T-helper 1 cell treated with Interleukin-12 subunit alpha and Interleukin-12 subunit beta and Interleukin-4 antibody, amounts not matched to agents 30 μg/mL and 1 μg/mL, for 36 hours (primary cell): ENCODE measurements at regions not wholly inside any gene's neighbourhood (a gene's known extent, or its start where the extent isn't known, plus 50 kb on each side); places are given as distances from the start of the nearest gene placed in this dataset.

Source experiments
- H3K27ac Mint-ChIP-seq: one replicate; pipeline ENCODE4 v1.8.0; 2021; ENCODE audit warnings: mild to moderate bottlenecking, mixed read lengths
- H3K27me3 Mint-ChIP-seq: one replicate; pipeline ENCODE4 v1.8.0; 2021; ENCODE audit warnings: low read depth, mixed read lengths
- H3K36me3 Mint-ChIP-seq: one replicate; pipeline ENCODE4 v1.8.0; 2021; ENCODE audit warnings: low read depth, mixed read lengths
- H3K4me1 Mint-ChIP-seq: one replicate; pipeline ENCODE4 v1.8.0; 2021; ENCODE audit warnings: low read depth, mixed read lengths
- H3K4me3 Mint-ChIP-seq: one replicate; pipeline ENCODE4 v1.8.0; 2021; ENCODE audit warnings: mild to moderate bottlenecking, moderate library complexity, mixed read lengths
- H3K9me3 Mint-ChIP-seq: one replicate; pipeline ENCODE4 v1.8.0; 2021; ENCODE audit warnings: mixed read lengths

GRCh38 chr10:117876210-117876609, 170.5 kb downstream of the RAB11FIP2 start:
- H3K4me3 Mint-ChIP-seq, result no peak overlapping the region
- H3K27ac Mint-ChIP-seq, result no peak overlapping the region
- peaks cover 3% of the 10 kb centered on the region for H3K27me3 Mint-ChIP-seq
- H3K36me3 Mint-ChIP-seq, result no peaks in the 10 kb centered on the region
- no peaks in the 10 kb centered on the region for H3K4me1 Mint-ChIP-seq
- H3K9me3 Mint-ChIP-seq, result no peaks in the 10 kb centered on the region

- Mint-ChIP-seq H3K9me3 (no peaks in the 10 kb centered on the region), H3K27ac (no peak overlapping the region), H3K36me3 (no peaks in the 10 kb centered on the region), H3K4me3 (no peak overlapping the region), H3K4me1 (no peaks in the 10 kb centered on the region), H3K27me3 (peaks cover 3% of the 10 kb centered on the region)
Observed at GRCh38 chr10:117878626-117879025, 168.1 kb downstream of the RAB11FIP2 start.

DNA sequence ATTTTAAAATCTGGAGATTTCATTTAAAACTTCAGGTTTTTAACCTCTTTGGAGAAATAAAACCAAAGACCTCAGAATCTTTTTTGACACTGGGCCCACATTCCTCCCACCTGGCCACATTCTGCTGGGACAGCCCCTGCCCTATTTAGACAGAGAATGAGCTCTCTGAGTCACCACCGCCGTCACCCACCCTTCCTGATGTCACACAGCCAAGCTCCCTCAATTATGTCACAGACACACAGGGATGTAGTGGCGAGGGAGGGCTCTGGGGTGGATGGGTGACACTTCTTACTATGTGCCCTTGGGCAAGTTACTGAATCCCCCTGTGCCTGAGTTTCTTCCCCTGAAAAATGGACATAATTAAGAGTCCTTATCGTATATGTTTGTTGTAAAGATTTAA, 162.6 kb downstream of the RAB11FIP2 start:
- Mint-ChIP-seq H3K27ac (no peak overlapping the region), H3K36me3 (no peaks in the 10 kb centered on the region), H3K4me1 (no peaks in the 10 kb centered on the region), H3K27me3 (no peaks in the 10 kb centered on the region), H3K4me3 (no peak overlapping the region), H3K9me3 (no peaks in the 10 kb centered on the region)

DNA sequence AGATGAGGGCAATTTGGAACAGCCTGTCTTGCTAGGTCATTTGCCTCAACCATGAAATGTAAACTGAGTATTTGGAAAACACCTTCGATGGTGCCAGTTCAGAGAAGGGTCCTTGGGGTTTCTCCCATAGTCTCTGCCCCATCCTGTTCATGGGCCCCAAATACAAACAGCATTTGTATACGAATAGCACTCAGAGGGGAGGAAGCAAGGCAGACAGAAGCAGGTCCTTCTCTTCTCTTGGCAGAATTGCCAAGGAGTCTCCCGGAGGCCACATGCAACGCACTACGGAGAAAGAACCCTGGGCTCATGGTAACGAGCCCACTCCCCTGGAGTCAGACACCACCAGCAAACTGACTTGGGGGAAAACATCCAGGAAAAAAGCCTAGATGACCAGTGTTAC, 162.1 kb downstream of the RAB11FIP2 start:
- H3K27ac Mint-ChIP-seq, result no peak overlapping the region
- no peaks in the 10 kb centered on the region for H3K4me1 Mint-ChIP-seq
- no peaks in the 10 kb centered on the region for H3K36me3 Mint-ChIP-seq
- H3K27me3 Mint-ChIP-seq, result no peaks in the 10 kb centered on the region
- H3K9me3 Mint-ChIP-seq, result no peaks in the 10 kb centered on the region
- no peak overlapping the region for H3K4me3 Mint-ChIP-seq

DNA sequence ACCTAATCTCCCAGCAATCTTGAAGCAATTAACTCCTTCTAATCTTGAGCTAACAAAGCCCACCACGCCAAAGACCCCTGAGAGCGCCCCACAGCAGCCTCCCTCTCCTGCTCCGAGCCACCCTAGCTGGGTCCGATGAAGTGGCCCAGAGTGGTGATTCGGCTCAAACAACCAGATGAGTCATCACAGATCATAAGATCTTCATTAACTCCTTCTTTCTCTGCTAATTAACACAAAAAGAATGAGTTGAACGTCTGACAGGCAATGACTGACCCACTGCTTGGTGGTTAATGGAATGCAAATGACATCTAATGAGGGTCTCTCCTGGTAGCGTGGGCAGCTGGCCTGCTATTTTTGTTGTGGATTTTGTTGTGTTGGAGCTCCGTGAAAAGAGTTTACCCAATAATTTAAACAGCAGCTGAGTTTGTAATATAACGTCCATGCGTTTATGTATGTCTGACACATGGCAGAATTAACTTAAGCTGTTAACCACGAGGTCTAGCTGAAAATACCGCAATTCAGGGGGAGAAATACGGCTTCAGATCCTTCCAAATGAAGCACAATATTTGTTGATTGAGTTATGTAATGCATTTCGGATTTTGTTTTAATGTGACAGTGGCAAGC, 161.4 kb downstream of the RAB11FIP2 start:
- Mint-ChIP-seq H3K4me1 (no peaks in the 10 kb centered on the region), H3K27ac (no peak overlapping the region), H3K9me3 (no peaks in the 10 kb centered on the region), H3K36me3 (no peaks in the 10 kb centered on the region), H3K27me3 (peaks cover 3% of the 10 kb centered on the region), H3K4me3 (no peak overlapping the region)

GRCh38 chr10:117886766-117887165, 160.0 kb downstream of the RAB11FIP2 start:
- no peaks in the 10 kb centered on the region for H3K36me3 Mint-ChIP-seq
- H3K9me3 Mint-ChIP-seq, result no peaks in the 10 kb centered on the region
- no peak overlapping the region for H3K4me3 Mint-ChIP-seq
- peaks cover 3% of the 10 kb centered on the region for H3K27me3 Mint-ChIP-seq
- H3K27ac Mint-ChIP-seq, result no peak overlapping the region
- no peaks in the 10 kb centered on the region for H3K4me1 Mint-ChIP-seq

GRCh38 chr10:117889664-117890063, 157.1 kb downstream of the RAB11FIP2 start:
- no peak overlapping the region for H3K27ac Mint-ChIP-seq
- H3K4me1 Mint-ChIP-seq, result peaks cover 5% of the 10 kb centered on the region
- no peaks in the 10 kb centered on the region for H3K36me3 Mint-ChIP-seq
- H3K9me3 Mint-ChIP-seq, result peaks cover 7% of the 10 kb centered on the region
- peaks cover 7% of the 10 kb centered on the region for H3K27me3 Mint-ChIP-seq
- no peak overlapping the region for H3K4me3 Mint-ChIP-seq

- Mint-ChIP-seq H3K27me3 (peaks cover 11% of the 10 kb centered on the region), H3K4me3 (no peak overlapping the region), H3K9me3 (peaks cover 14% of the 10 kb centered on the region), H3K4me1 (peaks cover 5% of the 10 kb centered on the region), H3K27ac (peak overlapping the region; percentile 32), H3K36me3 (no peaks in the 10 kb centered on the region)
Observed at GRCh38 chr10:117892681-117893220, 154.0 kb downstream of the RAB11FIP2 start.

GRCh38 chr10:117894339-117894738, 152.4 kb downstream of the RAB11FIP2 start:
- no peak overlapping the region for H3K4me3 Mint-ChIP-seq
- no peaks in the 10 kb centered on the region for H3K36me3 Mint-ChIP-seq
- H3K27ac Mint-ChIP-seq, result no peak overlapping the region
- peaks cover 5% of the 10 kb centered on the region for H3K4me1 Mint-ChIP-seq
- H3K9me3 Mint-ChIP-seq, result peaks cover 14% of the 10 kb centered on the region
- H3K27me3 Mint-ChIP-seq, result peaks cover 11% of the 10 kb centered on the region

- H3K27me3 Mint-ChIP-seq, result peaks cover 8% of the 10 kb centered on the region
- H3K4me1 Mint-ChIP-seq, result peaks cover 5% of the 10 kb centered on the region
- no peaks in the 10 kb centered on the region for H3K36me3 Mint-ChIP-seq
- H3K9me3 Mint-ChIP-seq, result peaks cover 14% of the 10 kb centered on the region
- H3K27ac Mint-ChIP-seq, result no peak overlapping the region
- no peak overlapping the region for H3K4me3 Mint-ChIP-seq
Observed at GRCh38 chr10:117896517-117896916, 150.2 kb downstream of the RAB11FIP2 start.

DNA sequence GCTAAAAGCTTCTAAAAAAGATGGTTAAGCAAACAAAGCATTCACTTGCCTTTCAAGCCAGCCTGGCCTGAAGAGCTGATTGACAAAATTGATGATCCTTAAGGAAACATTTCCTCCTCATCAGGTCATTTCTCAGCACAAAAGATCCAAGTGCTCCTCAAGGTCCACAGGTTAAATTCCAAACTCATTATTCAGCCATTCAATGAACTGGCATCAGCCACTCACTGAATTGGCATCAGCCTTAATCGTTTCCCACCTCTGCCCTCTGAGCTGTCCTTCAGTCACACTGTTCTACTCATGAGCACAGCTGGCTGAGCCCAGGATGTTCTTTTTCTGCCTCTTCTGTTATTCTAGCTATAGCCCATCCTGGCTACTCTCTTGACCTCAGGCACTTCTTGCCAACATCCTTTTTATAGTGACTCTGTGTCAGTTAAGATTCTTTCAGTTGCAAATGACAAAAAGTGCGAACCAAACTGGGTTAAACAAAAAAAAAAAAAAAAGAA, 147.5 kb downstream of the RAB11FIP2 start:
- Mint-ChIP-seq H3K4me1 (no peaks in the 10 kb centered on the region), H3K27me3 (peaks cover 5% of the 10 kb centered on the region), H3K4me3 (no peak overlapping the region), H3K27ac (no peak overlapping the region), H3K36me3 (no peaks in the 10 kb centered on the region), H3K9me3 (peaks cover 7% of the 10 kb centered on the region)

- Mint-ChIP-seq H3K4me3 (no peak overlapping the region), H3K4me1 (no peaks in the 10 kb centered on the region)
Observed at GRCh38 chr10:117900280-117900679, 146.5 kb downstream of the RAB11FIP2 start.

GRCh38 chr10:117903854-117904253, 142.9 kb downstream of the RAB11FIP2 start:
- Mint-ChIP-seq H3K4me3 (no peak overlapping the region), H3K27ac (no peak overlapping the region), H3K27me3 (peaks cover 4% of the 10 kb centered on the region), H3K9me3 (no peaks in the 10 kb centered on the region), H3K4me1 (no peaks in the 10 kb centered on the region), H3K36me3 (no peaks in the 10 kb centered on the region)

More at GRCh38 chr10:117900280-117900679, 146.5 kb downstream of the RAB11FIP2 start:
- H3K9me3 Mint-ChIP-seq, result peaks cover 7% of the 10 kb centered on the region
- peaks cover 7% of the 10 kb centered on the region for H3K27me3 Mint-ChIP-seq
- no peak overlapping the region for H3K27ac Mint-ChIP-seq
- no peaks in the 10 kb centered on the region for H3K36me3 Mint-ChIP-seq

DNA sequence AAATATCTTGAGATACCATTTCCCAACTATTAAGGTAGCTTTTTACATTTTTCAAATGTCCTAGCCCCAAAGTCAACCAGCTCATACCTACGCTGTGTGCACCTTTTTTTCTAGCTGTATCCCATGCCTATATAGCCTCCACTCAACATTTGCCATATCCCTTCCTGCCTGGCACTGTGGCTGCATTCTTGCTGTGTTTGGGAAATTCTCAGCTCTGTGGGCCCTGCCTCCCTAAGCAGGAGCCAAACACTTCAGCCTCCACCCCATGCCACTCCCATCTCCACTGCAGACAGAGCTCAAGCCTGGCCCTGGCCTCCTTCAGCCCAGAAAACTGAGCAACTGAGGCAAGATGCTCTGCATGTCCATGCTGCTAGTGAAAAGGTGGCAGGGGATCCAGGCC, 141.3 kb downstream of the RAB11FIP2 start:
- Mint-ChIP-seq H3K36me3 (no peaks in the 10 kb centered on the region), H3K27ac (no peak overlapping the region), H3K9me3 (no peaks in the 10 kb centered on the region), H3K4me1 (no peaks in the 10 kb centered on the region), H3K4me3 (no peak overlapping the region), H3K27me3 (peaks cover 4% of the 10 kb centered on the region)

GRCh38 chr10:117911684-117912083, 135.1 kb downstream of the RAB11FIP2 start:
- H3K36me3 Mint-ChIP-seq, result no peaks in the 10 kb centered on the region
- H3K27me3 Mint-ChIP-seq, result peaks cover 18% of the 10 kb centered on the region
- H3K27ac Mint-ChIP-seq, result no peak overlapping the region
- no peaks in the 10 kb centered on the region for H3K4me1 Mint-ChIP-seq
- H3K9me3 Mint-ChIP-seq, result no peaks in the 10 kb centered on the region
- no peak overlapping the region for H3K4me3 Mint-ChIP-seq
